GM12874 (cell line): ENCODE measurements at regions not wholly inside any gene's neighbourhood (a gene's known extent, or its start where the extent isn't known, plus 50 kb on each side); places are given as distances from the start of the nearest gene placed in this dataset.

Experiments used
- CTCF ChIP-seq: IDR thresholded peaks from 2 replicates; pipeline ENCODE4 v1.5.1; 2011; ENCODE audit warnings: low read depth, mild to moderate bottlenecking, control low read depth, low read length, moderate library complexity; ENCODE audit not compliant: insufficient read depth

DNA sequence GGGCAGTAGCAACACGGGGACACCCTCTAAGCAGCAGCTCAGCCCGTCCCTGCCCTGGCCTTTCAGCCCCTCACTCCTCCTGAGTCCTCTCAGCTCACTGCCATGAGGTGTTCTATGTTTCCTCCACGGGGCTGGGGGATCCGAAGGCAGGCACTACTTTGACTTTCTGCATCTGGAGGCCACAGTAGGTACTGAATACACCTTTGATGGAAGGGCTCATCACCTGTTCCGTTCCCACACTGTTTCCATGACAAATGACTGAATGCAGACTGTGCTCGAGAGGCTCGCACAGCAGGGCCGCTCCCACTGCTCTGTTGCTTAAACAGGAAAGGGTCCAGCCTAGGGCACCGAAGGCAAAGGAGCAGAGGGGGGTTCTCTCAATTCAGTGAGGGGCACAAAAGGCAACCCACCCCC lies 77.6 kb upstream of the DNAH14 start:
- no peak for TF ChIP-seq CTCF

- TF ChIP-seq CTCF: peak; percentile 52
Observed at GRCh38 chr1:224852901-224853568, 76.4 kb upstream of the DNAH14 start.

DNA sequence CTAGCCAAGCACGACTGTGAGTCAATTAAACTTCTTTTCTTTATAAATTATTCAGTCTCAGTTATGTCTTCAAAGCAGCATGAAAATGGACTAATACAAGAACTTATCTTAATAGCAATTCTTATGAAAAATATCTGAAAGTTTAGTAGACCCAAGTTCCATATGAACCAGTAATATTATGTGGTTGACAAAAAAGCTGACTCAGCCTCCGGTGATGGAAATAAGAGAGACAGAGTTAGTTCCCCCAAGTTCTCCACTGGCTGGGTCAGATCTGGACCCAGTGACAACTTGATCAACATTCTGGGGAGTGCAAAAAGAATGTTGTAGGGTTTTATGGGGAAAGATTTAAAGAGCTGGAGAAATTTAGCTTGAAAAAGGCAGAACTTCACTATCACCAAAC lies 72.5 kb upstream of the DNAH14 start:
- no peak for TF ChIP-seq CTCF

DNA sequence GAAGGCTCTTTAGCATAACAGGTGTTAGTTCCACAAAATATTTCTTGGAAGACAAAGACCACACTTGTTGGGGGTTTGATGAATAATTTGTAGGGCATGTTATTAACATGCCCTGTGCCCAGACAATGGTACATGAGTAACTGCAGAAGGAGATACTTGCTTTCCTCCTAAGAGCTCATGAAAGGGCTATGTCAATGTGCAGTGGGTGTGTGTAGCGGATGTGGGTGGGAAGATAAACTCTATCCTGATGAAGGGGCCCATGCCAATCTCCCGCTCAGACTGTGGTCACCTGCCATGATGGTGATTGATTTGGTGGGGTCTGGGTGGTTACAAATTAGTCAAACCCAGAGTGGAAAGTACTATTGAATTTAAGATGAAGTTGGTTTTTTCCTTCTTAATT lies 69.8 kb upstream of the DNAH14 start:
- no peak for TF ChIP-seq CTCF

DNA sequence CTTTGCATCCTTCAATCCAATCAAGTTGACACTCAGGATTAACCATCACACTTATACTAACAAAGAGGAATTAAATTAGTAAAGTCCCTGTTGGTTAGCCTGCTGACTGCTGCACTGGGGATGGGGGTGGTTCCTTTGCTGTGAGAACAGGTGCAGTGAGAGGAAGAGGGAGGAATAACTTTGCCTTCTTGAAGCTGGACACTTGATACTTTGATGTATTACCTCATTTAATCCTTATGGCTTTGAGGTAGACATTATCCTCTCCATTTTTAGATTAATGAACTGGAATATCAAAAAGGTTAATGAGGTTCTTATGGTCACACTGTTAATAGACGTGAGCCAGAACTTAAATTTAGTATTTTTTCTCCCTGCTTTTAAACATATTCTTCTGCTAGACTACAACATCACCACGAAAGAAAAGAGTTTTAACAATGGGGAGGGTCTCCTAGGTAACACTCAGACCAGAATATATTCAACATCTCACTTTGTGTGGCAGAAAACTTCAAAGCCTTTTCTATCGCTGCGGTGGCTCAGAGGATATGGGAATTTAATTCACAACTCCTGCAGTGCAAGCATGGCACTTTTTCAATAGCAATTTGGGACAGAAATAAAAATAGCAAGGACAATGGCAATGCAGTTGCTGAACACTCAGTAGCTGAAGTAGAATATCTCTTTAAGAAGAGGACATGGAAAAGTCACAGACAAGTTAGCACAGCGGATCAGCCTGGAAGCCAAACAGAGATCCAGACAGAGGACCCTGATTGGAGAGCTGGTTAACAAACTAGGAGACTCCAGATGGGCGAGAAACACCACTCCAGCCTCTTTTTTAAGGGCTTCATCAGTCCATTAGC lies 68.8 kb upstream of the DNAH14 start:
- no peak for TF ChIP-seq CTCF

DNA sequence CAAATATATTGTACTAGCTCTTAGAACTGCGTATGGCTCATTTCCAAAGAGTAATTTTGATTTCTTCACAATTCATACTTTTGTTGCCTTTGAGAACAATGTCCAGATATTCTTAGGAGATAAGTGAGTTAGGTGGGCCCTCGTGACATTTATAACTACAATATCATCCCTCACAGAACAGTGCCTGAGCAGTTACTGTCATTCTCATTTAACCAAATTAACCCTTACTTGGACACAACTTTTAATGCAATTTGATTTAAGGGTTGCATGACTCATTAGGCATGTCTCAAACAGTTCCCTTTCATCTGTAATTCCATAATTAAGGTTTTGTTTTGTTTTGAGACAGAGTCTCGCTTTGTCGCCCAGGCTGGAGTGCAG lies 68.1 kb upstream of the DNAH14 start:
- TF ChIP-seq CTCF: no peak

- TF ChIP-seq CTCF: no peak
Observed at GRCh38 chr1:224863486-224863885, 66.0 kb upstream of the DNAH14 start.
